ENCODE measurements at regions not wholly inside any gene's neighbourhood (a gene's known extent, or its start where the extent isn't known, plus 50 kb on each side); places are given as distances from the start of the nearest gene placed in this dataset.

- intact Hi-C loops (cut with micrococcal nuclease; ENCODE audit: unreplicated experiment), result no loop called here
- Histone ChIP-seq H3K27me3 (ENCODE audit: insufficient read depth, low read depth) (no peaks in the 10 kb centered on the region), H3K9me2 (ENCODE audit: insufficient read depth) (no peaks in the 10 kb centered on the region), H3K4me2 (no peak overlapping the region), H3K36me3 (ENCODE audit: low read depth) (no peaks in the 10 kb centered on the region), H3F3A (ENCODE audit: insufficient read depth, low read depth) (peaks cover 10% of the 10 kb centered on the region; the same call in 1 of the 2 replicates), H3K27ac (no peak overlapping the region), H3K4me1 (replicated peaks; ENCODE audit: insufficient read depth) (peaks cover 15% of the 10 kb centered on the region), H3K79me2 (ENCODE audit: low read depth) (no peaks in the 10 kb centered on the region), H2AFZ (no peak overlapping the region), H4K20me1 (ENCODE audit: insufficient read depth) (no peaks in the 10 kb centered on the region), H3K9me3 (ENCODE audit: insufficient read depth, low read depth) (no peaks in the 10 kb centered on the region), H3K4me3 (no peak overlapping the region)
- DNase-seq, result no peak
- TF ChIP-seq EZH2 (IDR thresholded peaks at IDR 0.05; ENCODE audit: low read depth), result no peak
- TF ChIP-seq CTCF (conservative IDR thresholded peaks at IDR 0.05), result no peak
- POLR2A ChIA-PET (ENCODE audit: unreplicated experiment), result no interaction called here
- BruUV-seq (replicated peaks), result no TSS peak
- CTCF ChIA-PET, result no interaction called here
Measured at GRCh38 chr2:11093467-11093866, 61.8 kb upstream of the SLC66A3 start.

GRCh38 chr2:11094021-11094810 is 61.1 kb upstream of the SLC66A3 start:
- POLR2A ChIA-PET (ENCODE audit: unreplicated experiment), result interaction anchor here (0.7 kb wide), 1 partner anchor 310 kb away, joined by 3 read pairs; no protein-coding TSS in a partner anchor
- CTCF ChIA-PET, result no interaction called here

GRCh38 chr2:11096591-11096990 is 58.7 kb upstream of the SLC66A3 start:
- Histone ChIP-seq H3K9me2 (ENCODE audit: insufficient read depth) (no peaks in the 10 kb centered on the region), H3K4me3 (no peak overlapping the region), H3K27me3 (ENCODE audit: insufficient read depth, low read depth) (no peaks in the 10 kb centered on the region), H3K4me2 (no peak overlapping the region), H3K4me1 (replicated peaks; ENCODE audit: insufficient read depth) (peaks cover 15% of the 10 kb centered on the region), H4K20me1 (ENCODE audit: insufficient read depth) (no peaks in the 10 kb centered on the region), H3K27ac (no peak overlapping the region), H2AFZ (no peak overlapping the region), H3K9me3 (ENCODE audit: insufficient read depth, low read depth) (no peaks in the 10 kb centered on the region), H3K36me3 (ENCODE audit: low read depth) (no peaks in the 10 kb centered on the region), H3F3A (ENCODE audit: insufficient read depth, low read depth) (peaks cover 10% of the 10 kb centered on the region; the same call in 1 of the 2 replicates), H3K79me2 (ENCODE audit: low read depth) (no peaks in the 10 kb centered on the region)
- DNase-seq, result no peak
- no peak for TF ChIP-seq EZH2 (IDR thresholded peaks at IDR 0.05; ENCODE audit: low read depth)
- TF ChIP-seq CTCF (conservative IDR thresholded peaks at IDR 0.05), result no peak
- POLR2A ChIA-PET (ENCODE audit: unreplicated experiment), result no interaction called here
- intact Hi-C loops (cut with micrococcal nuclease; ENCODE audit: unreplicated experiment), result no loop called here
- CTCF ChIA-PET, result no interaction called here
- BruUV-seq (replicated peaks), result no TSS peak

More at GRCh38 chr2:11094021-11094810, 61.1 kb upstream of the SLC66A3 start:
- BruUV-seq (replicated peaks), result no TSS peak
- H3K27ac ChIP-seq, result no peak overlapping the region
- intact Hi-C loops (cut with micrococcal nuclease; ENCODE audit: unreplicated experiment), result no loop called here
- TF ChIP-seq CTCF (conservative IDR thresholded peaks at IDR 0.05), result no peak
- no peak for TF ChIP-seq EZH2 (IDR thresholded peaks at IDR 0.05; ENCODE audit: low read depth)
- no peak for DNase-seq
- H3K27me3 ChIP-seq (ENCODE audit: insufficient read depth, low read depth), result no peaks in the 10 kb centered on the region
- H3K36me3 ChIP-seq (ENCODE audit: low read depth), result no peaks in the 10 kb centered on the region
- H3F3A ChIP-seq (ENCODE audit: insufficient read depth, low read depth), result peaks cover 10% of the 10 kb centered on the region; the same call in 1 of the 2 replicates
- no peak overlapping the region for H2AFZ ChIP-seq
- H3K79me2 ChIP-seq (ENCODE audit: low read depth), result no peaks in the 10 kb centered on the region
- peaks cover 15% of the 10 kb centered on the region for H3K4me1 ChIP-seq (replicated peaks; ENCODE audit: insufficient read depth)
- no peak overlapping the region for H3K4me2 ChIP-seq
- H3K4me3 ChIP-seq, result no peak overlapping the region
- no peaks in the 10 kb centered on the region for H3K9me3 ChIP-seq (ENCODE audit: insufficient read depth, low read depth)
- H4K20me1 ChIP-seq (ENCODE audit: insufficient read depth), result no peaks in the 10 kb centered on the region
- H3K9me2 ChIP-seq (ENCODE audit: insufficient read depth), result no peaks in the 10 kb centered on the region
